Testis (tissue), 2 donors: ENCODE measurements at regions not wholly inside any gene's neighbourhood (a gene's known extent, or its start where the extent isn't known, plus 50 kb on each side); places are given as distances from the start of the nearest gene placed in this dataset.

ENCODE experiments used
- DNase-seq: peaks from one replicate; pipeline ENCODE4 v3.0.0-alpha.2; 2019
- H3K27ac ChIP-seq, 2 donors: fragments of 200-600 bp; sonication (generic); one replicate each; pipeline ENCODE4 v1.5.1; 2019
- H3K27me3 ChIP-seq: fragments of 200-600 bp; sonication (generic); one replicate; pipeline ENCODE4 v1.5.1; 2019
- H3K36me3 ChIP-seq: fragments of 200-600 bp; sonication (generic); one replicate; pipeline ENCODE4 v1.5.1; 2017; ENCODE audit warnings: low read depth; ENCODE audit errors: missing control alignments
- H3K4me1 ChIP-seq: fragments of 200-600 bp; sonication (generic); one replicate; pipeline ENCODE4 v1.5.1; 2019
- H3K4me3 ChIP-seq, 2 donors: fragments of 200-600 bp; sonication (generic); one replicate each; pipeline ENCODE4 v1.5.1; 2017 to 2019
- H3K9me3 ChIP-seq: fragments of 200-600 bp; sonication (generic); one replicate; pipeline ENCODE4 v1.5.1; 2017
- POLR2A ChIP-seq: fragments of 450-650 bp; IDR thresholded peaks from one replicate; pipeline ENCODE4 v1.6.1; 2017; ENCODE audit warnings: antibody characterized with exemption, mild to moderate bottlenecking, moderate library complexity
- WGBS, 2 donors: methylation state at CpG; one replicate each; pipeline ENCODE4 v1.1.5; 2018; 5-methylcytosine and 5-hydroxymethylcytosine counted together
- intact Hi-C: fragments of 100-400 bp; cut with DNase I; formaldehyde crosslinking; loops from one replicate; pipeline ENCODE4 v1.15.1; 2023; ENCODE audit warnings: low total_unique reads
- TF ChIP-seq, protein P1 (sequence below), 3 experiments: fragments of 450-650 bp in 2 of 3; fragments of 200-600 bp in 1 of 3; sonication (generic) in 1 of 3; IDR thresholded peaks; one replicate each; pipeline ENCODE4 v1.5.1; 2016 to 2019; ENCODE audit warnings: antibody characterized with exemption in 3 of 3, mild to moderate bottlenecking in 2 of 3, moderate library complexity in 1 of 3

DNA sequence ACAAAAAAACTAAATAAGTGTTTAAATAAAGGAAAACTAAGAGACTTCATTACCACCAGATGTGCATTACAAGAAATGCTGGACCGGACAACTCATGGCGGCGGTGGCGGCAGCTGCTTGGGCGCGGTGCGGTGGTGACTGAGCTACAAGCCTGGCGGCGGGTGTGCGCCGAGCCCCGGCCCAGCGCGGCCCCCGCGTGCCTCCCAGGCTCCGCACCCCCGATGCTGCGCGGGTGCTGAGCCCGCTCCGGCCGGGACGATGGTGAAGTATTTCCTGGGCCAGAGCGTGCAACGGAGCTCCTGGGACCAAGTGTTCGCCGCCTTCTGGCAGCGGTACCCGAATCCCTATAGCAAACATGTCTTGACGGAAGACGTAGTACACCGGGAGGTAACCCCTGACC lies 52.2 kb upstream of the RCOR3 start:
- no peaks in the 10 kb centered on the region for H3K27me3 ChIP-seq
- H3K9me3 ChIP-seq: no peaks in the 10 kb centered on the region
- H3K27ac ChIP-seq: no peak overlapping the region
- peak overlapping the region in 1 of 2 donors; percentile 34 for H3K4me3 ChIP-seq
- DNase-seq: peak; percentile 21
- no peaks in the 10 kb centered on the region for H3K36me3 ChIP-seq
- no peaks in the 10 kb centered on the region for H3K4me1 ChIP-seq
- 72 to 73% methylated on average over 11 to 33 of the region's 33 CpGs for WGBS, 2 donors
- intact Hi-C loops: no loop called here
- TF ChIP-seq POLR2A: no peak
- TF ChIP-seq, protein P1, sequence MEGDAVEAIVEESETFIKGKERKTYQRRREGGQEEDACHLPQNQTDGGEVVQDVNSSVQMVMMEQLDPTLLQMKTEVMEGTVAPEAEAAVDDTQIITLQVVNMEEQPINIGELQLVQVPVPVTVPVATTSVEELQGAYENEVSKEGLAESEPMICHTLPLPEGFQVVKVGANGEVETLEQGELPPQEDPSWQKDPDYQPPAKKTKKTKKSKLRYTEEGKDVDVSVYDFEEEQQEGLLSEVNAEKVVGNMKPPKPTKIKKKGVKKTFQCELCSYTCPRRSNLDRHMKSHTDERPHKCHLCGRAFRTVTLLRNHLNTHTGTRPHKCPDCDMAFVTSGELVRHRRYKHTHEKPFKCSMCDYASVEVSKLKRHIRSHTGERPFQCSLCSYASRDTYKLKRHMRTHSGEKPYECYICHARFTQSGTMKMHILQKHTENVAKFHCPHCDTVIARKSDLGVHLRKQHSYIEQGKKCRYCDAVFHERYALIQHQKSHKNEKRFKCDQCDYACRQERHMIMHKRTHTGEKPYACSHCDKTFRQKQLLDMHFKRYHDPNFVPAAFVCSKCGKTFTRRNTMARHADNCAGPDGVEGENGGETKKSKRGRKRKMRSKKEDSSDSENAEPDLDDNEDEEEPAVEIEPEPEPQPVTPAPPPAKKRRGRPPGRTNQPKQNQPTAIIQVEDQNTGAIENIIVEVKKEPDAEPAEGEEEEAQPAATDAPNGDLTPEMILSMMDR (IDR thresholded peaks at IDR 0.05): no peak

DNA sequence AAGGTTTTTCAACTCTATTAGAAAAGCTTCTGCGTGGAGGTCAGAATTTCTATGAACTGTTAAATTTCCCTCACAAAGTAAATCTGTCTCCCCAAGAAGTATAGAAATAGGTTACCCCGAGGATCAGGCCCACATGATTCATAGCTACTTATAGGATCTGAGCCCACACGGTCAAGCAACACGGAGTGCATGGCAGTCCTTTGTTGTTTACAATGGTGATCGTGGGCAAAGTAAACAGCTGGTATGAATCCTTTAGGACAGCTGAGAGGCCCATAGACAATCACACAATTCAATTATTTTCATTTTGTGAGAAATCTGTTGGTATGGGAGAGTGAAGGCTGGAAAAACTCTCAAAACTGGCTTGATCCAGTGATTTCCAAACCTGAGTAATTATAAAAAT lies 58.9 kb upstream of the RCOR3 start:
- no peak for DNase-seq
- H3K4me1 ChIP-seq: no peaks in the 10 kb centered on the region
- 92 to 95% methylated on average over 5 of the region's 5 CpGs for WGBS, 2 donors
- intact Hi-C loops: no loop called here
- H3K27ac ChIP-seq: no peak overlapping the region
- no peak overlapping the region for H3K4me3 ChIP-seq
- H3K9me3 ChIP-seq: no peaks in the 10 kb centered on the region
- TF ChIP-seq POLR2A: no peak
- TF ChIP-seq, protein P1 (IDR thresholded peaks at IDR 0.05): no peak
- H3K27me3 ChIP-seq: no peaks in the 10 kb centered on the region
- no peaks in the 10 kb centered on the region for H3K36me3 ChIP-seq

DNA sequence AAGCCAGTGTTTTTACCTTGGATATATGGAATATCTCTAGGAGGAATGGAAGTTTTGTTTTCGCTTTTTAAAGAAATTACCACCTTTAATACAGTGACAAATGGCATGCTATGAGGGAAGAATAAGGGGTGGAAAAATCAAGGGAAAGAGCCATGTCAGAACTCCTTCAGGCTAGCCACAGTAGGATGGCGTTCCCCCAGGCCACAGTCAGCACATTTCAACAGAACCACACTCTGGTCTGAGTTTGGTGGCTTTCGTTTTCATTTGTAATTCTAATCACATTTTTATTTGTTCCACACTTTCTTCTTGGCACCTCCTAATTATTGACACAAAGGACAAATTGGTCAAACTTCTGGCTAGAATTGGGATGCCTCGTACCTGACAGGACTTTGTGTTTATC lies 60.3 kb upstream of the RCOR3 start:
- TF ChIP-seq POLR2A: no peak
- TF ChIP-seq, protein P1 (IDR thresholded peaks at IDR 0.05): no peak
- Histone ChIP-seq H3K36me3 (no peaks in the 10 kb centered on the region), H3K9me3 (no peaks in the 10 kb centered on the region), H3K27ac (no peak overlapping the region), H3K4me1 (no peaks in the 10 kb centered on the region), H3K4me3 (no peak overlapping the region), H3K27me3 (no peaks in the 10 kb centered on the region)
- WGBS, 2 donors: 58 to 70% methylated on average over 4 of the region's 4 CpGs
- intact Hi-C loops: no loop called here
- no peak for DNase-seq

- intact Hi-C loops: no loop called here
- WGBS, 2 donors: 53 to 54% methylated on average over 4 of the region's 4 CpGs
- H3K27ac ChIP-seq: no peak overlapping the region
Observed at GRCh38 chr1:211198111-211198510, 61.1 kb upstream of the RCOR3 start.

DNA sequence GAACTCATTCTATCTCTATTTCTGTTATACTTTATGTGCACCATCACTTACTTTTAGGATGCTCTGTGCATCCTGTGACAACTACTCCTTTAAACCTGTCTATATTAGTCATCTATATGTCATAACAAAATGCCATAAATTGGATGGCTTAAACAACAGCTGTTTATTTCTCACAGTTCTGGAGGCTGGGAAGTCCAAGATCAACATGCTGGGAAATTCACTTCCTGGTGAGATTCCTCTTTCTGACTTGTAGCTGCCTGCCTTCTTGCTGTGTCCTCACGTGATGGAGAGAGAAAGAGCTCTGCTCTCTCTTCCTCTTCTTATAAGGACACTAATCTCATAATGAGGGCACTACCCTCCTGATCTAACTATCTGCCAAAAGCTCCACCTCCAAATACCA lies 62.3 kb upstream of the RCOR3 start:
- TF ChIP-seq, protein P1 (IDR thresholded peaks at IDR 0.05): no peak
- no peak for TF ChIP-seq POLR2A
- H3K4me3 ChIP-seq: no peak overlapping the region
- H3K4me1 ChIP-seq: no peaks in the 10 kb centered on the region
- H3K36me3 ChIP-seq: no peaks in the 10 kb centered on the region
- no peak overlapping the region for H3K27ac ChIP-seq
- no peak for DNase-seq
- 71 to 81% methylated on average over 1 of the region's 1 CpG for WGBS, 2 donors
- H3K27me3 ChIP-seq: no peaks in the 10 kb centered on the region
- intact Hi-C loops: no loop called here
- no peaks in the 10 kb centered on the region for H3K9me3 ChIP-seq

More at GRCh38 chr1:211198111-211198510, 61.1 kb upstream of the RCOR3 start:
- Histone ChIP-seq H3K4me1 (no peaks in the 10 kb centered on the region), H3K27me3 (no peaks in the 10 kb centered on the region), H3K9me3 (no peaks in the 10 kb centered on the region), H3K4me3 (no peak overlapping the region), H3K36me3 (no peaks in the 10 kb centered on the region)
- DNase-seq: no peak
- TF ChIP-seq POLR2A: no peak
- TF ChIP-seq, protein P1 (IDR thresholded peaks at IDR 0.05): no peak
